Fibroblast of the conjunctiva (primary cell): ENCODE measurements at regions not wholly inside any gene's neighbourhood (a gene's known extent, or its start where the extent isn't known, plus 50 kb on each side); places are given as distances from the start of the nearest gene placed in this dataset.
"Not testable (repeated sequence)": the region's sequence is repeated elsewhere in the genome, so short reads cannot be mapped to it uniquely, and the experiment has no call there.

ENCODE experiments used
- DNase-seq: peaks from one replicate; pipeline ENCODE4 v3.0.0-alpha.2; 2010; ENCODE audit warnings: low read depth

- DNase-seq, result peak; percentile 8
These were observed 209.3 kb downstream of the SLC4A3 start for GRCh38 chr2:219836647-219837177.

GRCh38 chr2:219844401-219845091, 217.1 kb downstream of the SLC4A3 start:
- no peak for DNase-seq

GRCh38 chr2:219848882-219849281, 221.5 kb downstream of the SLC4A3 start:
- no peak for DNase-seq

DNA sequence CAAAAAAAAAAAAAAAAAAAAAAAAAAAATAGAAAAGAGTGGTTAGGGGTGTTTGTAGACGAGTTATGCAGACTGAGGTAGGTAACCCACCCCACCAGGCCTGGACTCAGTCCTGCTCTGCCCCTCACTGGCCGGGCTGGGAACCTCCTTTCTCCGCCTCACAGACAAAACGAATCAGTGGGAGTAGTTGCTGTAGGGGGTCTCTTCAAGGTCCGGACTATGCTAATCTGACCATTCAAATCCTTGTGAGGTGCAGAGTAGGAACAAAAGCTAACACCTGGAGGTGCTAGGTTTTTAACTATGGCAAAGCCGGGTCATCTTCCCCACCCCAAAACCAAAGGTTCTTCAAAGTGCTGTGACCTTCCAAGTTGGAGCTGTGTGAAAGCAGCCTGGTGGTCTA, 223.7 kb downstream of the SLC4A3 start:
- no peak for DNase-seq

DNA sequence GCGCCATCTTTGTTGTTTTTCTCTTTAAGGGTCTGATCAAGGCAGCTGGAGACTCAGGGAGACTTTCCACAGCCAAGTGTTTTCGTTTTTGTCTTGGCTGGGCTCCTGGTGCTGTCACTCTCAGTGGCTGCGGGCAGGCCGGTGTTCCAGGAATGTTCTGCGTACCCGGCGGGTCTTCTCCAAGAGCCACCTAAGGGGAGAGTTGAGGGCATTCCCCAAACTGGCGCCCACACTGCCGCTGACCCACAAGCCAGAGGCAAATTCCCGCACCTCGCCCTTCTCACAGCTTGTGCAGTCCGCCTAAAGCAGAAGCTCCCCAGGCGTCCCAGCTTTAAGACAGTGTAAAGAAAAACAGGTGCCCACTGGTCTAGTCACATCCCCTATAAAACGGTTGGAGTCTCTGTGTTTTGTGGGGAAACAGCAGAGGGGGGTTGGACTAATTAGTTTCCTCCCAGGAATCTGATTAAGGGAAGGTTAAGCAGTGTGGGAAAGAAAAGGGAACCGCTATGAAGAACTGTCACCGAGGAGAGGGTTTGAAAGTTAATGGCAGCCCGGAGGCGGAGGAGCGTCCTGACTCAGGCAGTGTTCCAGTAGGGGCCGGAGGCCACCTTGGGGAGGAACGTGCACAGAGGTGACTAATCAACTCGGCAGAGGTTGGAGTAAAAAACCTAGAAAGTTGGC, 224.5 kb downstream of the SLC4A3 start:
- no peak for DNase-seq

GRCh38 chr2:219852626-219853025, 225.2 kb downstream of the SLC4A3 start:
- DNase-seq, result no peak

DNA sequence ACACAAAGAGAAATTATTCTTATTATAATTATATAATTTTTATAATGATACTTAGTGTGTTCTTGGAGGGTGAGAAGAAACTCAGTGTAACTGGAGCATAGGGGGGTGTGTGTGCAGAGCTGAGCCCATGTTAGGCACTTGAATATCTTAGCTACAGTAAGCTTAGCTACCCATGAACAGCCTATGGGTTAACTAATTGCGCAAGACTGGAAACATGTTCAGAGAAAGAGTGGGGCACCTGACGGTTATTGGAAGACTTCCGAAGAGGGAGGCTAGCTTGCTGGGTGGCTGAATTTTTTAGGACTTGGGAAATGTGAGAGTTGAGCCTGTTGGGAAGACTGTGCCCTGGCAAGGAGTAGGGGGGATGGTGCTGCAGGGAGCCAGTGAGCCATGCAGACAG, 229.2 kb downstream of the SLC4A3 start:
- no peak for DNase-seq

DNA sequence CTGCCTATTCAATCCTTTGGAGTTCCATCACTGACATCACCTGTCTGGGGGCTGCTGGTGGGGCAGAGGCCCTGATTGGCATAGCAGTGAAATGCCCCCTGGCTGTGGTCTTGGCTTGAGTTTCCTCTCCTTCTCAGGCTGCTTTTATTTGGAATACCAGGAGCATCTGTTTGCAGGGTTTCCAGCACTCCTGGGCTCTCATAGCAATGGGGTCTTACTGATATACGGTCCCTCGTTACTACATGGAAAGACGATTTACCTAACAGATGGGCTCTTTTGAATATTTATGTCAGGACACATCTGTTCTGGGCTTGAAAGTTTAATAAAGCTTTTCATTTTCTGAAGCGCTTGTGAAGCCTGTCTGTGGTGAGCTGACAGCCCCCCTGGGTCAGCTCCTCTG, 230.3 kb downstream of the SLC4A3 start:
- no peak for DNase-seq

DNA sequence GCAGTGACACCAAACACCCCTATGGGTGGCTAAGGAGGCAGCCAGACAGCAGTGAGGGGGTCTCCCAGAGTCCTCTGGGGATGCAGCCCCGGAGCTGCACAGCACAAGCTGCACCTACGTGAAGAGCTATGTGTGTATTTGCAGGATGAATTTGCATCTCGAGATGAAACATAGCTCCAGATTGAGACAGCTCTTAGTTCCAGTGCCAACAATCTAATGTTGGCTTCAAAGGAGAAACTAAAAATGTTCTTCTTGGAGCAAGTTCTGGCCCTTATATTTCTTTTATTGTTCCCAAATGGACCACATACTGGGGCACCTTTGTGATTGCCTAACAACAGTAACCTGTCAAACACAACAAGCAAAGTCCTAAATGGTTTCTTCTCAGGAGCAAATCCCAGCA, 233.9 kb downstream of the SLC4A3 start:
- DNase-seq, result no peak

- DNase-seq, result no peak
These were observed 236.7 kb downstream of the SLC4A3 start for GRCh38 chr2:219864154-219864553.

GRCh38 chr2:219868635-219869034, 241.2 kb downstream of the SLC4A3 start:
- DNase-seq, result no peak

DNA sequence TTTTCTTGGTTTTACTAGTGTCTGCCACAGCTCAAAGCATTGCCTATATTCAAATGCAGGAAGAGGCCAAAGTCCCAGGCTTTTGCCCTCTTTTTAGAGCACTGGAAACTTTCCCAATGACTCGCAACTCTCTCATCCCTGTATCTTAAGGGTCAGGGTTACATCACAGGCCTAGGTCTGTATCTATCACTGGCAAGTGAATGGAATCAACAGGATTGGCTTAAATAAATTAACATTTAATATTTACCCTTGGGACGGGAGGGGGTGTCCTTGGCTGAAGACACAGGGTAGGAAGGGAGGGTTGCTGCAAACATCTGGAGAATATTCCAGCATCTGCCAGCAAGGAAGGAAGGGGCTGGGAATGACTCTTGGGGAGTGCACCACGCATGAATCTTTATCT, 242.6 kb downstream of the SLC4A3 start:
- no peak for DNase-seq

- DNase-seq, result no peak
These were observed 243.9 kb downstream of the SLC4A3 start for GRCh38 chr2:219871351-219871750.

DNA sequence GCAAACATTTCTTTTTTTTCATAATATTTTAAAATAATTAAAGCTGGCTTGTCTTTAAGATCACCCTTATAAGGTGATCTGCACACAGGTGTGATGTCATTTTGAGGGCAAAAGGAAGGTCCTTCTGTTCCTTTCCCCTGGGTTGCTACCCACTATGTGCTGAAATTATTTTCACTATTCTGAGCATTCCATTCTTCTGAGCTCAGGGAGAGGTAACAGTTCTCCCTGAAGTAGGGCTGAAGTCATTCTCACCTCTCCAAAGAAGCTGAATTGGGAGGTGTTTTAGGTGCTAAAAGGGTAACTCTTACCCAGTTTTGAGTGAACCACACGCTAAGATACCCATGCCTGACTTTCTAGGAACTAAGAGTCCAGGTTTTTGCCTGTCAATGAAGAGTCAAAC, 247.6 kb downstream of the SLC4A3 start:
- no peak for DNase-seq

- not testable (repeated sequence) for DNase-seq
These were observed 248.6 kb downstream of the SLC4A3 start for GRCh38 chr2:219875986-219876385.

DNA sequence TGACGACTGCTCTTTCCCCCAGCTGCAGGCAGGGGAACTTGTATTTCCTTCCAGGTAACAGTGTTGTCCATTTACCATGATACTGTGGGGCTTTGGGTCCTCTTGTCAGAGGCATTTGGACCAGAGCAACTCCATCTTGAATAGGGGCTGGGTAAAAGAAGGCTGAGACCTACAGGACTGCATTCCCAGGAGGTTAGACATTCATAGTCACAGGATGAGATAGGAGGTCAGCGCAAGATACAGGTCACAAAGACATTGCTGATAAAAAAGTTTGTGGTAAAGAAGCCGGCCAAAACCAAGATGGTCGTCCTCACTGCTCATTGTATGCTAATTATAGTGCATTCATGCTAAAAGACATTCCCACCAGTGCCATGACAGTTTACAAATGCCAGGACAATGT, 249.5 kb downstream of the SLC4A3 start:
- DNase-seq, result no peak

DNA sequence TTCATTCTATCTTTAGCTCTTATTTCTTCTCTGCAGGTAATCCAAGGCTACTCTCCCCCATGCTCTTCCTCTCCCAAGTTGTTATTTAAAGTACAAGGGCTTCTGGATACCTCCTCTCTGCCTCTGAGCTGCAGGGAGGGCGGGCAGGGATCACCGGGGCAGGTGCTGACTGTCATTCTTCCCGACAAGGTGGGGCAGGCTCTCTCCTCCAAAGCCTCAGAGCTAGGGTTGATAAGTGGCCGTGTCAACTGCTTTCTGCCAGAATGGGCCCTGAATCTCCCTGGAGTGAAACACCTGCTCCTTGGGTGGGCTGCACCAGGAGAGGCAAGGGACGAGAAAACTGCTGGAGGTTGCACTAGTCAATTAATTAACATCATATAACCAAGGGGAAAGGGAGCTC, 250.3 kb downstream of the SLC4A3 start:
- no peak for DNase-seq

DNA sequence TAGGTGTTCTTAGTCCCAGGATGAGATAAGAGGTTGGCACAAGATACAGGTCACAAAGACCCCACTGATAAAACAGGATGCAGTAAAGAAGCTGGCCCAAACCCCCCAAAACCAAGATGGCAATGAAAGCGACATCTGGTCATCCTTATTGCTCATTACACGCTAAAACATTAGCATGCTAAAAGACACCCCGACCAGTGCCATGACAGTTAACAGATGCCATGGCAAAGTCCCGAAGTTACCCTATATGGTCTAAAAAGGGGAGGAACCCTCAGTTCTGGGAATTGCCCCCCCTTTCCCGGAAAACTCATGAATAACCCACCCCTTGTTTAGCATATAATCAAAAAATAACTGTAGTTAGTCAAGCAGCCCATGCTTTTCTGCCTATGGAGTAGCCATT, 251.1 kb downstream of the SLC4A3 start:
- DNase-seq, result no peak

DNA sequence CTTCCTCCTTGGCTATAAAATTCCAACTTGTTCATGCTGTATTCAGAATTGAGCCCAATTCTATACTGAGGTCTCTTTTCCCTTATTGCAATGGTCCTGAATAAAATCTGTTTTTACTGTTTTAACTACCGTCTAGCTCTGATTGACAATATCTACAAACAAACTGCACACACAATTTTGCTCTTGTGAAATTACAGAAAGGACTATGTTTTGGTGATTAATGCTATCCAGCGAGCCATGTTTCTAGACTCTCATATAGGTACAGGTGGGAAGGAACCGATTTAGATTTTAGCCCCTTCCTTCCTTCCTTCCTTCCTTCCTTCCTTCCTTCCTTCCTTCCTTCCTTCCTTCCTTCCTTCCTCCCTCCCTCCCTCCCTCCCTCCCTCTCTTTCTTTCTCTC, 254.4 kb downstream of the SLC4A3 start:
- DNase-seq, result no peak

- DNase-seq, result no peak
These were observed 259.2 kb downstream of the SLC4A3 start for GRCh38 chr2:219886615-219887014.

DNA sequence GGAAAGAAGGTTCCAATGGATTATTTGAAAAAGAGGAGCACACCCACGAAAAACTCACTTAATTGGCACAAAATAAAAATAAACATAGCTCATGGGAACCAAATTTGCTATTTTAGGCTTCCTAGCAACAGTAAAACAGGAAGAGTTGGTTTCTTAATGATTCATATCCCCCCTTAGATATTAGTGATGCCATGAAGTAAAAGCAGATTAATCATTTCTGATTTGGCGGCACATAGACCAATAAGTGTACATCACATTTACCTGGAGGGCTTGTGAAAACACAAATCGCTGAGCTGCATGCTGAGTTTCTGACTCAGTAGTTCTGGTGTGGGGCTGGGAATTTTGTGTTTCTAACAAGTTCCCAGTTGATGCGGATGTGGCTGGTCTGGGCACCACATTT, 260.4 kb downstream of the SLC4A3 start:
- DNase-seq, result no peak

DNA sequence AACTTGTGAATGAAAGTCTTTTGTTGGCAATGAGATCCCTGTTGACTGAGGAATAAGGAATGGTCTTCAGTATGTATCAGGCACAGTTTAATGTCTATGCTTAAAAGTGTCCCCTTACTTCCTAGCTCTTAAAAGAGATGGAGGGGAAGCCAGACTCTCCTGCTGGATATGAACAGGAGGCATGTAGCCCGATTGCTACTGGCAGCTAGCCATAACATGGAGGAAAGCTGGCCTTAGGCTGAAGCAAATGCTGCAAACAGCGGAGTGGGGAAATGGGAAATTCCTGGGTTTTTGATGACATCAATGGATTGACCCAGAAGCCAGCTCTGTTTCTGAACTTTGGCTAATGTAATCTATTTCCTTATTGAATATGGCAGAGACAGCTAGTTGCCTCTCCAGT, 266.1 kb downstream of the SLC4A3 start:
- no peak for DNase-seq

DNA sequence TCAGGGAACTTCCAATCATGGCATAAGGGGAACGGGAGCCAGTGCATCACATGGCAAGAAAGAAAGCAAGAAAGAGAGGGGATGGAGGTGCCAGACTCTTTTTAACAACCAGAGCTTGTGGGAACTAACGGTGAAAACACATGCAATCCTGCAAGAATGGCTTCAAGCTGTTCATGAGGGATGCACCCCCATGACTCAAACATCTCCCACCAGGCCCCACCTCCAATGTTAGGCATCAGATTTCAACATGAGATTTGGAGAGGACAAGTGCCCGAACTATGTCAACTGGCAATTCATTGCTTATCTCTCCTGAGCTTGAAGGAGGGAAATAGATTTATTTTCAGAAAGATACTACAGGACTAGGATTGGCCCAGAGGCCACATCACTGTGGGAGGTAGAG, 270.0 kb downstream of the SLC4A3 start:
- no peak for DNase-seq

DNA sequence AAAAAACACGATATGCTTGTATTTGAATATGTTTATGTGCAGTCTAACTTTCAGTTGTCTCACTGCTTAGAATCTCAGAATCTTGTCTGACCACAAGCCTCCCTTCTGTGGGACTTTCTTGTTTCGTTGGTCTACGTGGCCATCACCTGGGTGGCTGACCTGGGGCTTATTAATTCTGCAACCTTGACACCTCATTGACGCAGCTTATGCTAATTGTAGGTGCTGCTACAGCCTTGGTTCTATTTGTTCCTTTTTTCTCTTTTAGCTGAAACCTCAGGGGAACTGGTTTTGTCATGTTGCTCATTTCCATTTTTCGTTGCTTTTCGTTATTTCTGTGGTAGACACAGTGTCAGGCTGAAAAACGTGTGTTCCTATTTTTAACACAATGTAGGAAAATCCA, 273.7 kb downstream of the SLC4A3 start:
- no peak for DNase-seq
